Activated naive CD4-positive, alpha-beta T cell treated with anti-CD3 and anti-CD28 coated beads, Interleukin-2, amount 50 U/mL, for 72 hours (primary cell): ENCODE measurements at regions not wholly inside any gene's neighbourhood (a gene's known extent, or its start where the extent isn't known, plus 50 kb on each side); places are given as distances from the start of the nearest gene placed in this dataset.

Source experiments
- ATAC-seq, 2 donors: fragments of 150-1000 bp; cut with Tn5 transposase; 2 replicates each; pipeline ENCODE4 v1.10.0; 2021; ENCODE audit warnings: mild to moderate bottlenecking in 2 of 2, moderate library complexity in 2 of 2
- DNase-seq, 2 donors: peaks; one replicate each; pipeline ENCODE4 v3.0.0; 2021 to 2022; ENCODE audit warnings: low spot score in 2 of 2
- H3K27ac Mint-ChIP-seq, 2 donors: one replicate each; pipeline ENCODE4 v1.8.0; 2022; ENCODE audit warnings: mild to moderate bottlenecking in 2 of 2, mixed read lengths in 2 of 2
- H3K36me3 Mint-ChIP-seq, 2 donors: one replicate each; pipeline ENCODE4 v1.8.0; 2022; ENCODE audit warnings: mixed read lengths in 2 of 2
- H3K9me3 Mint-ChIP-seq, 2 donors: one replicate each; pipeline ENCODE4 v1.8.0; 2022; ENCODE audit warnings: mixed read lengths in 2 of 2

- no peak overlapping the region for H3K27ac Mint-ChIP-seq
- ATAC-seq, result no peak
- H3K9me3 Mint-ChIP-seq, result peaks cover 5 to 13% of the 10 kb centered on the region in 2 donors
- DNase-seq, result no peak
- H3K36me3 Mint-ChIP-seq, result peaks cover 4 to 9% of the 10 kb centered on the region in 2 donors
Measured at GRCh38 chr5:159616952-159617351, 286.7 kb upstream of the IL12B start.

DNA sequence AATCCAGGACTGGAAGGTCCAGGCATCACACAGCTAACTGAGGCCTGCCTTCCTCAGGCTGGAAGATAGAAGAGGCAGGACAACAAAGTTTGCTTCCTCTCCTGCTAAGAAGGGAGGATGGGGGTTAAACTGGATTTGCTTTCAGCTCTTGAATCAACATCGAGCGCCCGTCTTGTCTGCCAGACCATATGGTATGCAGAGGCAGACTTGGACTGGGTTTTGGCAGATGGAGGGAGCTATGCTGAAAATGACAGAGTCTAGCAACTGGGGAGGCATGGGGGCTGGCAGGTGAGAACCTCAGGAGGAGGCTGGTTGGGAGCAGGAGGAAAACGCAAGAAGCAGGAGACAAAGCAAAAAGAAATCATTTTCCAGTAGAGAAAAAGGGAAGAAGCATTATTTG lies 289.5 kb upstream of the IL12B start:
- DNase-seq, result no peak
- Mint-ChIP-seq H3K36me3 (peaks cover 7 to 17% of the 10 kb centered on the region in 2 donors), H3K27ac (no peak overlapping the region), H3K9me3 (peaks cover 10 to 16% of the 10 kb centered on the region in 2 donors)
- ATAC-seq, result no peak

DNA sequence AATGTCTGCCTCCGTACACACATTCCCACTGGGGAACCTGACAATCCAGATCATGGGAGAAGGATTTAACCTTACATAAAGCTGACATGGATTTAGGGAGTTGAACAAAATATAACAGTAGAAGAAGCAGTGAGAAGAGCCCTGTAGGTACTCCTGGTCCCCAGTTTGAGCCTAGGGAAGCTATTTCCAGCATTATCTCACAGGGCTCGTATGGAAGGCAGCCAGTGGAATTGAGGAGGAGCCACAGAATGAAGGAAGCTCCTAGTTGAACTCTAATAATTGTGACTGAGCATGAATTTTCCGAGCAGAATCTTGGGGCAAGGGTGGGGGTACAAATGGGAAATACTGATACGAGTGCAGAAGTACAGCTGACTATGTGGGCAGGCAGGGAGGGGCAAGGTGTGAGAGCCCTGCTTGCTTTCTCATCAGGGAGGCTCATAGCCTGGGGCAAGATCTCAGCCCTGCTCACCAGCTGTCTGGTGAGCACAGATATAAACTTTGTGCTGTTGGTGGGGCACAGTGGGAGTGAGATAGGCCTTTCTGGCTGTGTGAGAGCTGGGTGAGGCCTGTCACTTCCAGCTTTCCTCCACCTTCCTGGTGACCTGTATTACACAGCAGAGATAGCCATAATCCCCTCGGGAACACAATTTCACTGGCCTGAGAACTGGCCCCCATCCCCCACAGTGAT lies 290.7 kb upstream of the IL12B start:
- ATAC-seq (no peak), DNase-seq (no peak)
- Mint-ChIP-seq H3K27ac (no peak overlapping the region), H3K36me3 (peaks cover 7 to 17% of the 10 kb centered on the region in 2 donors), H3K9me3 (peaks cover 10 to 19% of the 10 kb centered on the region in 2 donors)

- no peak for DNase-seq
- peaks cover 0 to 7% of the 10 kb centered on the region in 2 donors for H3K9me3 Mint-ChIP-seq
- ATAC-seq, result peak in 1 of 2 donors; percentile 54
- H3K36me3 Mint-ChIP-seq, result no peaks in the 10 kb centered on the region
- H3K27ac Mint-ChIP-seq, result no peak overlapping the region
Measured at GRCh38 chr5:159628703-159629102, 287.6 kb upstream of the ADRA1B start.

GRCh38 chr5:159629158-159629557 lies 287.1 kb upstream of the ADRA1B start:
- DNase-seq, result no peak
- no peak for ATAC-seq
- Mint-ChIP-seq H3K36me3 (no peaks in the 10 kb centered on the region), H3K9me3 (peaks cover 0 to 7% of the 10 kb centered on the region in 2 donors), H3K27ac (no peak overlapping the region)

DNA sequence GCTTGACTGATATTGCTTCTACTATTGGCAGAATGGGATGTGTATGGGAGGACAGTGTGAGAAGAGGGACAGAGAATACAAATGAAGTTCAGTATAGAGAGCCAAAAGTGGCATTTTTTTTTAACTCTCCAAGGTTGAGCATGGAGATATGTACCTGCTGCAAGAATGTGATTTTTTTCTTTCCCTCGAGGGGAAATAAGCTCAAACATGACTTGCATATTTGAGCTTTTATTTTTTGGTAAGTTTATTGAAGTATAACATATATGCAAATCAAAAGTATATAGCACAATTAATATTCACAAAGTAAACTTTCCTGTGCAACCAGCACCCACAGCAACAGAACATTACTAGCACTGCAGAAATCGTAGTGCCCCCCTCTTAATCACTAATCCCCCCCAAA lies 285.7 kb upstream of the ADRA1B start:
- H3K9me3 Mint-ChIP-seq, result no peaks in the 10 kb centered on the region
- H3K36me3 Mint-ChIP-seq, result no peaks in the 10 kb centered on the region
- H3K27ac Mint-ChIP-seq, result no peak overlapping the region
- ATAC-seq (no peak), DNase-seq (no peak)

GRCh38 chr5:159631001-159631400 lies 285.3 kb upstream of the ADRA1B start:
- Mint-ChIP-seq H3K27ac (no peak overlapping the region), H3K36me3 (no peaks in the 10 kb centered on the region), H3K9me3 (no peaks in the 10 kb centered on the region)
- DNase-seq, result no peak
- no peak for ATAC-seq

DNA sequence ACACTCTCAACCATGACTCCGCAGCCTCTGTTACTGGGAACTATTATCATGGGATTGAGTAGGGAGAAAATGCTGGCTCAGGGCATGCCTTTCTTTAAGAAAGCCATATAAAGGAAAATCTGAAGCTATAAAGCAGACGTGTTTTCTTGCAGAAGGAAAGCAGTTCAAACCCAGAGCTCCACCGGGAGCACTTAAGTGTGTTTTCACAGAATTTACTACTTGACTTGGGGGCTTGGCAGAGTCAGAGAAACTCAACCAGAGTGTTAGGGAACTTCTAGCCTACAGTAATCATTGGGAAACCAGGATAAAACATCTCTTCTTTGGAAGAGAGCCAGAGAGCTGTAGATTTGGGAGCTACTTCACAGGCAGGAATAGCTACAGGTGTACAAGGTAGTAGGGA lies 283.4 kb upstream of the ADRA1B start:
- Mint-ChIP-seq H3K27ac (no peak overlapping the region), H3K9me3 (no peaks in the 10 kb centered on the region), H3K36me3 (no peaks in the 10 kb centered on the region)
- DNase-seq, result no peak
- ATAC-seq, result no peak

- ATAC-seq, result no peak
- H3K36me3 Mint-ChIP-seq, result no peaks in the 10 kb centered on the region
- no peaks in the 10 kb centered on the region for H3K9me3 Mint-ChIP-seq
- no peak for DNase-seq
- no peak overlapping the region for H3K27ac Mint-ChIP-seq
Measured at GRCh38 chr5:159638481-159638880, 277.8 kb upstream of the ADRA1B start.

- Mint-ChIP-seq H3K9me3 (no peaks in the 10 kb centered on the region), H3K27ac (no peak overlapping the region), H3K36me3 (no peaks in the 10 kb centered on the region)
- ATAC-seq (no peak), DNase-seq (no peak)
Measured at GRCh38 chr5:159638954-159639559, 277.2 kb upstream of the ADRA1B start.

GRCh38 chr5:159639590-159639989 lies 276.7 kb upstream of the ADRA1B start:
- Mint-ChIP-seq H3K27ac (no peak overlapping the region), H3K36me3 (no peaks in the 10 kb centered on the region), H3K9me3 (no peaks in the 10 kb centered on the region)
- DNase-seq, result no peak
- no peak for ATAC-seq

DNA sequence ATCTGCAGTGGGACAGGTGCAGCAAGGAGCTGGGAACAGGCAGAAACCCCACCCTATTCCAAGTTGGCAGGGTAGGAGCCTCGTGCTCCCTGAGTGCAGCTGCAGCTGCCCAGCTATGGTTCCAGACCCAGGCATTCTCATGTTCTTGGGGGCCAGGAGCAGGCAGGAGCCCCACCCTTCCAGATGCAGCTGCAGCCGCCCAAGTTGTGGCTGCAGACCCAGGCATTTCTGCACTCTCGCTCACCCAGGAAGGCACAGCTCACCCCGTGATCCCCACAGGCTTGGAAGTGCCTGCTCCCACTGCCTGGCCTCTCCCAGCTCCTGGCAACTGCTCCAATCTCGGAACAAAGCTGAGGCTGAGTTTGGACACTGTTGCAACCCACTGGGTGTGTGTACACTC lies 275.8 kb upstream of the ADRA1B start:
- ATAC-seq (no peak), DNase-seq (no peak)
- no peak overlapping the region for H3K27ac Mint-ChIP-seq
- no peaks in the 10 kb centered on the region for H3K9me3 Mint-ChIP-seq
- H3K36me3 Mint-ChIP-seq, result no peaks in the 10 kb centered on the region

- H3K27ac Mint-ChIP-seq, result no peak overlapping the region
- H3K9me3 Mint-ChIP-seq, result no peaks in the 10 kb centered on the region
- no peaks in the 10 kb centered on the region for H3K36me3 Mint-ChIP-seq
- no peak for ATAC-seq
- no peak for DNase-seq
Measured at GRCh38 chr5:159640921-159641320, 275.4 kb upstream of the ADRA1B start.

DNA sequence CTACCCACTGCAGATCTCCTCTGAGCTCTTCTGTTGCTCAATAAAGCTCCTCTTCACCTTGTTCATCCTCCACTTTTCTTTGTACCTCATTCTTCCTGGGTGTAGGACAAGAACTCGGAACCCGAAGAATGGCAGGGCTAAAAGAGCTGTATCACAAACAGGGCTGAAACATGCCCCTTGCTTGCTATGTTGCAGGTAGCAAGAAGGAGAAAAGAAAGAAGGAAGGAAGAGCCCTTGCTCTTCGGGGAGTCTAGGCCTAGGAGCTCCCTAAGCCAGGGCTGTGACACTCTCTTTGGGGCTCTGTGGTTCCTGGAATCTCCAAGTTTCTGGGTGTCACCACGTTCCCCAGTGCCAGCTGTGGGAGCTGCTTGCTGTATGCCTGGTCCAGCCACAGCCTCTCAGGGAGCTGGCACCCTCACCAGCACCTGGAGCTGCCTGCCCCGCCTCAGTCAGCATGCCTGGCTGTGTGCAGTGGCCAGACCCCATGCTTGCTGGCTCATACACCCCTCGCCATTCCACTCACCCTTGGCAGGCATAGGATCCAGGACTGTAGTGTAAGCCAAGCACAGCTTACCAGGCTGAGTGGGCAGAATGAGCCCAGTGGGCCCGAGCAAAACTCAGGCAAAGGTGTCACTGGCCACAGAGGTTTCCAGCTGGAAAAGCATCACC lies 274.8 kb upstream of the ADRA1B start:
- DNase-seq, result no peak
- ATAC-seq, result no peak
- Mint-ChIP-seq H3K9me3 (no peaks in the 10 kb centered on the region), H3K36me3 (no peaks in the 10 kb centered on the region), H3K27ac (no peak overlapping the region)

DNA sequence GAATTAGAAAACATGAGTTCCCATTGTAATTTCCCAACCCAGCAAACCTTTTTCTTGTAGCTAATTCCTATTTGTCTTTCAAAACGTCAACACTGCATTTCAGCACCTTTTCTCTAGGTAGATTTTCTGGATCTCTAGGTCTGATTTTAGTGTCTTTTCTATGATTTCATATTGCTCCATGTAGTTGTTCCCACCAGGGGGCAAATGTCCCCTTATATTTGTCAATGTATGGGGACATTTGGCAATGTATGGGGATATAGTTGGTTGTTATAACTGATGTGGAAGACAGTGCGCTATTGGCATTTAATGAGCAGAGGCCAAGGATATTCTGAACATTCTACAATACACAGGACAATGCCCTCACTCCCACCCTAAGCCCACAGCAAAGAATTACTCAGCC lies 273.9 kb upstream of the ADRA1B start:
- H3K36me3 Mint-ChIP-seq, result no peaks in the 10 kb centered on the region
- no peaks in the 10 kb centered on the region for H3K9me3 Mint-ChIP-seq
- H3K27ac Mint-ChIP-seq, result no peak overlapping the region
- DNase-seq (no peak), ATAC-seq (no peak)

DNA sequence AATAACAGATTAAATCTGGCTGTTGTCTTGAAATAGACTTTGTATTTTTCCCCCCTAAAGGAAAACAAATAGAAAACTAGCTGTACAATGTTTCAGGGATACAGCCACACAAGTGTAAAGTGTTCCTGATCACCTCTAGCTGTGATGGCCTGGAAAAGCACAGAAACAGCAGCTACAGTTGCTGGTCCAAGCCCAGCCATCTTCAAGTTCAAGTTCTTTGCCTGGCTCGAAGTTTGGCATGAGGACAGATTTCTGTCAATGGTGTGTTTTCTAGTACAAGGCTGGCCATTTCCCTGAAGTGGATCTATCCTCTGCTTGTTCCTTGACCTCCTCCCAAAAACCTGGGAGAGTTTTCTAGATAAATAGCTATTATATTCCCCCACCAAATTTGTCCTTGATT lies 272.2 kb upstream of the ADRA1B start:
- Mint-ChIP-seq H3K36me3 (no peaks in the 10 kb centered on the region), H3K9me3 (no peaks in the 10 kb centered on the region), H3K27ac (no peak overlapping the region)
- no peak for DNase-seq
- ATAC-seq, result no peak

DNA sequence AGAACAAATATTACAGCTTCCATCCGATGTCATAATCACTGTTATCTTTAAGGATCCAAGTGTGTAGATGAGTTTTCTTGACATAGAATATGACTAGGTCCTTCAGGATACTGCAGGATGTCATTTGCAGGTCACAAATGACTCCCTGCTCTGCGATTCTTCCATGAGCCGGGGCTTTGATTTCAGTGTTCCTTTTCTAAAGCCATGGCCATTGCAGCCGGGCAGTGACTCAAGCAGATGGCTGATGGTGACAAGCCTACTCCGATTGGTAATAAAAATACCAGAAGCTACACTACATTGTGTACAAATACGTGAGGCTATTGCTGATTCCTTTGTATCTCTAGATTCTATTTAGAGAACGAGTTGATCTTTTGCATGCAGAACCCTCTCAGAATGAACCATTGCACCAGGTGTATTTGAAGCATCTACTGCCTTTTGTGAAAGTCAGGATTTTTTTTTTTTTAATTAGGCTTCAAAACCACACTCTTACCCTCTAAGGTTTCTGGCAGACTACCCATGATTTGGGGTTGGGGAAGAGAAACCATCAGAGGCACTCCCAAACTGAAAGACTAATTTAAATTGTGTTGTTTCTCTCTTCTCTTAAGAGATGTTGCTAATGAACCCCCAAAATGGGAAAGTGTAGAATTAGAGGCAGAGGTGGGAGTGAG lies 271.0 kb upstream of the ADRA1B start:
- no peak overlapping the region for H3K27ac Mint-ChIP-seq
- H3K36me3 Mint-ChIP-seq, result no peaks in the 10 kb centered on the region
- no peaks in the 10 kb centered on the region for H3K9me3 Mint-ChIP-seq
- DNase-seq, result no peak
- no peak for ATAC-seq
